ENCODE measurements at regions not wholly inside any gene's neighbourhood (a gene's known extent, or its start where the extent isn't known, plus 50 kb on each side); places are given as distances from the start of the nearest gene placed in this dataset.

DNA sequence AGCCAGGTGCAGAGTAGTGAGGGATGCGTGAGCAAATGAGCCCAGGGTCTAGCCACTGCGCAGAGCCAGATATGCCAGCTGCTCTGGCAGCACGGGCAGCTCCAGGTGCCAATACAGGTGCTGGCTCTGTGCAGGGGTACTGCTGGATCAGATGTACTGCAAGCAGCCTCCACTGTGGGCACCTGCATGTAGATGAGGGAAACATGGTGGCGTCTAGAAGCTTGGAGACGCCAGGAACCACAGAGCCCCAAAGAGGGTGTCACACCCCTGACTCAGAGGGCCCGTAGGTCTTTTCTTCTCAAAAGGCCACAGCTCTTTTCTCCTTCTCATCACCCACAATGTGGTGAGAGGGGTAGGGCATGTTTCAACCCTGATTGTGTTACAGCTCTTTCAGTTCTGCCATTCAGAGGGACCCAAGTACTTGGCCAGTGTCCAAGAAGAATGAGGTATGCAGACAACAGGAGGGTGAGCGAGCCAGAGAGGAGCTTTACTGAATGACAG is 244.4 kb upstream of the SLITRK1 start:
- H4K20me1 ChIP-seq (ENCODE audit: low read length), result no peaks in the 10 kb centered on the region
- ATAC-seq, result no peak
- intact Hi-C loops (cut with micrococcal nuclease), result no loop called here
- H3K9me3 ChIP-seq (ENCODE audit: low read length), result no peaks in the 10 kb centered on the region
- no peaks in the 10 kb centered on the region for H3F3A ChIP-seq (ENCODE audit: low read length, unreplicated experiment)
- ChIA-PET POLR2A (ENCODE audit: unreplicated experiment) (no interaction called here), CTCF (no interaction called here)
- no peaks in the 10 kb centered on the region for H3K36me3 ChIP-seq (ENCODE audit: low read depth, low read length)
- no peak overlapping the region for H3K4me2 ChIP-seq (ENCODE audit: low read length)
- no peak for DNase-seq
- BruUV-seq (replicated peaks), result no TSS peak
- no peaks in the 10 kb centered on the region for H3K27me3 ChIP-seq (ENCODE audit: low read length)
- TF ChIP-seq EZH2 (IDR thresholded peaks at IDR 0.05; ENCODE audit: low read length, unreplicated experiment) (no peak), EZH2phosphoT487 (IDR thresholded peaks at IDR 0.05; ENCODE audit: borderline replicate concordance, low read length) (no peak)
- TF ChIP-seq, protein P1, sequence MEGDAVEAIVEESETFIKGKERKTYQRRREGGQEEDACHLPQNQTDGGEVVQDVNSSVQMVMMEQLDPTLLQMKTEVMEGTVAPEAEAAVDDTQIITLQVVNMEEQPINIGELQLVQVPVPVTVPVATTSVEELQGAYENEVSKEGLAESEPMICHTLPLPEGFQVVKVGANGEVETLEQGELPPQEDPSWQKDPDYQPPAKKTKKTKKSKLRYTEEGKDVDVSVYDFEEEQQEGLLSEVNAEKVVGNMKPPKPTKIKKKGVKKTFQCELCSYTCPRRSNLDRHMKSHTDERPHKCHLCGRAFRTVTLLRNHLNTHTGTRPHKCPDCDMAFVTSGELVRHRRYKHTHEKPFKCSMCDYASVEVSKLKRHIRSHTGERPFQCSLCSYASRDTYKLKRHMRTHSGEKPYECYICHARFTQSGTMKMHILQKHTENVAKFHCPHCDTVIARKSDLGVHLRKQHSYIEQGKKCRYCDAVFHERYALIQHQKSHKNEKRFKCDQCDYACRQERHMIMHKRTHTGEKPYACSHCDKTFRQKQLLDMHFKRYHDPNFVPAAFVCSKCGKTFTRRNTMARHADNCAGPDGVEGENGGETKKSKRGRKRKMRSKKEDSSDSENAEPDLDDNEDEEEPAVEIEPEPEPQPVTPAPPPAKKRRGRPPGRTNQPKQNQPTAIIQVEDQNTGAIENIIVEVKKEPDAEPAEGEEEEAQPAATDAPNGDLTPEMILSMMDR (conservative IDR thresholded peaks at IDR 0.05; ENCODE audit: low read depth, low read length), result no peak
- H3K79me2 ChIP-seq (ENCODE audit: low read length), result no peaks in the 10 kb centered on the region
- no peaks in the 10 kb centered on the region for H3K9me2 ChIP-seq (replicated peaks; ENCODE audit: low read length)
- no peak overlapping the region for H3K9ac ChIP-seq (ENCODE audit: low read length)
- no peak overlapping the region for H2AFZ ChIP-seq (ENCODE audit: low read length)
- no peak overlapping the region for H3K27ac ChIP-seq (ENCODE audit: low read length)
- H3K4me3 ChIP-seq (ENCODE audit: low read length), result no peak overlapping the region
- 0 out of 2 replicates have a peak, but pooled peaks cover 8% of the 10 kb centered on the region for H3K4me1 ChIP-seq (ENCODE audit: insufficient read depth, low read length)

- no peak overlapping the region for H2AFZ ChIP-seq (ENCODE audit: low read length)
- TF ChIP-seq, protein P1 (conservative IDR thresholded peaks at IDR 0.05; ENCODE audit: low read depth, low read length), result no peak
- no peak for TF ChIP-seq EZH2phosphoT487 (IDR thresholded peaks at IDR 0.05; ENCODE audit: borderline replicate concordance, low read length)
- no peak for TF ChIP-seq EZH2 (IDR thresholded peaks at IDR 0.05; ENCODE audit: low read length, unreplicated experiment)
Measured at GRCh38 chr13:84121456-84121855, 239.2 kb upstream of the SLITRK1 start.

GRCh38 chr13:84118839-84119409 is 236.7 kb upstream of the SLITRK1 start:
- POLR2A ChIA-PET (ENCODE audit: unreplicated experiment), result no interaction called here
- H3K9me2 ChIP-seq (replicated peaks; ENCODE audit: low read length), result no peaks in the 10 kb centered on the region
- ATAC-seq, result no peak
- no peaks in the 10 kb centered on the region for H3K79me2 ChIP-seq (ENCODE audit: low read length)
- no peak overlapping the region for H3K27ac ChIP-seq (ENCODE audit: low read length)
- no peak overlapping the region for H3K4me3 ChIP-seq (ENCODE audit: low read length)
- intact Hi-C loops (cut with micrococcal nuclease), result no loop called here
- H3K9ac ChIP-seq (ENCODE audit: low read length), result no peak overlapping the region
- H3K4me2 ChIP-seq (ENCODE audit: low read length), result no peak overlapping the region
- H2AFZ ChIP-seq (ENCODE audit: low read length), result no peak overlapping the region
- CTCF ChIA-PET, result no interaction called here
- no peak for TF ChIP-seq EZH2phosphoT487 (IDR thresholded peaks at IDR 0.05; ENCODE audit: borderline replicate concordance, low read length)
- TF ChIP-seq, protein P1 (conservative IDR thresholded peaks at IDR 0.05; ENCODE audit: low read depth, low read length), result no peak
- TF ChIP-seq EZH2 (IDR thresholded peaks at IDR 0.05; ENCODE audit: low read length, unreplicated experiment), result no peak
- no peaks in the 10 kb centered on the region for H3K36me3 ChIP-seq (ENCODE audit: low read depth, low read length)
- DNase-seq, result no peak
- H3K9me3 ChIP-seq (ENCODE audit: low read length), result no peaks in the 10 kb centered on the region
- H4K20me1 ChIP-seq (ENCODE audit: low read length), result no peaks in the 10 kb centered on the region
- H3F3A ChIP-seq (ENCODE audit: low read length, unreplicated experiment), result no peaks in the 10 kb centered on the region
- no peaks in the 10 kb centered on the region for H3K4me1 ChIP-seq (ENCODE audit: insufficient read depth, low read length)
- BruUV-seq (replicated peaks), result no TSS peak
- H3K27me3 ChIP-seq (ENCODE audit: low read length), result no peaks in the 10 kb centered on the region

More at GRCh38 chr13:84121456-84121855, 239.2 kb upstream of the SLITRK1 start:
- H3F3A ChIP-seq (ENCODE audit: low read length, unreplicated experiment), result no peaks in the 10 kb centered on the region
- no peak overlapping the region for H3K4me3 ChIP-seq (ENCODE audit: low read length)
- no peak overlapping the region for H3K27ac ChIP-seq (ENCODE audit: low read length)
- BruUV-seq (replicated peaks), result no TSS peak
- intact Hi-C loops (cut with micrococcal nuclease), result no loop called here
- no peak overlapping the region for H3K4me2 ChIP-seq (ENCODE audit: low read length)
- CTCF ChIA-PET, result no interaction called here
- POLR2A ChIA-PET (ENCODE audit: unreplicated experiment), result no interaction called here
- H3K9me3 ChIP-seq (ENCODE audit: low read length), result no peaks in the 10 kb centered on the region
- no peaks in the 10 kb centered on the region for H3K36me3 ChIP-seq (ENCODE audit: low read depth, low read length)
- no peak overlapping the region for H3K9ac ChIP-seq (ENCODE audit: low read length)
- ATAC-seq, result no peak
- H3K4me1 ChIP-seq (ENCODE audit: insufficient read depth, low read length), result no peaks in the 10 kb centered on the region
- H3K27me3 ChIP-seq (ENCODE audit: low read length), result no peaks in the 10 kb centered on the region
- H4K20me1 ChIP-seq (ENCODE audit: low read length), result no peaks in the 10 kb centered on the region
- DNase-seq, result no peak
- H3K79me2 ChIP-seq (ENCODE audit: low read length), result no peaks in the 10 kb centered on the region
- H3K9me2 ChIP-seq (replicated peaks; ENCODE audit: low read length), result no peaks in the 10 kb centered on the region
